Left cardiac atrium (tissue), 4 donors: ENCODE measurements at regions not wholly inside any gene's neighbourhood (a gene's known extent, or its start where the extent isn't known, plus 50 kb on each side); places are given as distances from the start of the nearest gene placed in this dataset.
"Not testable (repeated sequence)": the region's sequence is repeated elsewhere in the genome, so short reads cannot be mapped to it uniquely, and the experiment has no call there.

ENCODE experiments used
- ATAC-seq, 2 donors: fragments of 200-7000 bp; cut with Tn5 transposase; one replicate each; pipeline ENCODE4 v1.9.1; 2020; ENCODE audit warnings: mild to moderate bottlenecking in 2 of 2, moderate library complexity in 2 of 2
- DNase-seq: peaks from one replicate; pipeline ENCODE4 v3.0.0-alpha.2; 2020
- intact Hi-C, 2 donors: fragments of 100-400 bp; cut with DNase I; formaldehyde crosslinking; loops; one replicate each; pipeline versions ENCODE4 v1.14.1 to v1.15.1; 2022 to 2023
- donor health status: DM: no; HTN: yes; CAD: no.
- donor health status: DM: no; HTN: yes; CAD: no; lungs with severe emphysema.
- donor health status: DM: yes; HTN: yes; CAD: no.
- donor health status: Dilated cardiomyopathy.

- intact Hi-C loops: no loop called here
- ATAC-seq (peak in 1 of 2 donors; percentile 38), DNase-seq (no peak)
Measured at GRCh38 chr1:55868026-55868425, 652.9 kb upstream of the USP24 start.

GRCh38 chr1:55867304-55867843, 652.2 kb upstream of the USP24 start:
- DNase-seq (no peak), ATAC-seq (no peak)
- intact Hi-C loops: no loop called here

GRCh38 chr1:55865778-55866177, 650.6 kb upstream of the USP24 start:
- ATAC-seq, intact Hi-C loops, DNase-seq: not testable (repeated sequence)

GRCh38 chr1:55864251-55864650, 649.1 kb upstream of the USP24 start:
- ATAC-seq (no peak), DNase-seq (no peak)
- intact Hi-C loops: no loop called here

- intact Hi-C loops: no loop called here
- ATAC-seq (no peak), DNase-seq (no peak)
Measured at GRCh38 chr1:55861676-55862340, 646.6 kb upstream of the USP24 start.

- ATAC-seq (no peak), DNase-seq (no peak)
- intact Hi-C loops: no loop called here
Measured at GRCh38 chr1:55860798-55861519, 645.8 kb upstream of the USP24 start.

GRCh38 chr1:55860326-55860725, 645.2 kb upstream of the USP24 start:
- intact Hi-C loops: no loop called here
- DNase-seq (no peak), ATAC-seq (no peak)

- intact Hi-C loops: no loop called here
- DNase-seq: no peak
Measured at GRCh38 chr1:55854911-55855310, 639.7 kb upstream of the USP24 start.

GRCh38 chr1:55848906-55849305, 633.7 kb upstream of the USP24 start:
- ATAC-seq: no peak
- intact Hi-C loops: no loop called here

More at GRCh38 chr1:55854911-55855310, 639.7 kb upstream of the USP24 start:
- no peak for ATAC-seq

GRCh38 chr1:55846051-55846450, 630.9 kb upstream of the USP24 start:
- DNase-seq (no peak), ATAC-seq (no peak)
- intact Hi-C loops: no loop called here

More at GRCh38 chr1:55848906-55849305, 633.7 kb upstream of the USP24 start:
- no peak for DNase-seq

GRCh38 chr1:55844322-55844721, 629.2 kb upstream of the USP24 start:
- intact Hi-C loops: no loop called here
- ATAC-seq (no peak), DNase-seq (no peak)

GRCh38 chr1:55839626-55840025, 624.5 kb upstream of the USP24 start:
- DNase-seq (no peak), ATAC-seq (no peak)
- intact Hi-C loops: no loop called here

GRCh38 chr1:55839221-55839620, 624.1 kb upstream of the USP24 start:
- ATAC-seq (no peak), DNase-seq (no peak)
- intact Hi-C loops: no loop called here

GRCh38 chr1:55836086-55836485, 620.9 kb upstream of the USP24 start:
- no peak for DNase-seq
- no peak for ATAC-seq
- intact Hi-C loops: no loop called here

GRCh38 chr1:55833529-55834091, 618.4 kb upstream of the USP24 start:
- no peak for DNase-seq
- no peak for ATAC-seq
- intact Hi-C loops: no loop called here

GRCh38 chr1:55831759-55832158, 616.6 kb upstream of the USP24 start:
- no peak for ATAC-seq
- no peak for DNase-seq
- intact Hi-C loops: no loop called here

GRCh38 chr1:55828044-55828443, 612.9 kb upstream of the USP24 start:
- ATAC-seq (no peak), DNase-seq (no peak)
- intact Hi-C loops: no loop called here

GRCh38 chr1:55827350-55827749, 612.2 kb upstream of the USP24 start:
- ATAC-seq (peak in 1 of 2 donors; percentile 83), DNase-seq (peak; percentile 42)
- intact Hi-C loops: no loop called here

GRCh38 chr1:55826381-55827080, 611.4 kb upstream of the USP24 start:
- DNase-seq (no peak), ATAC-seq (no peak)
- intact Hi-C loops: no loop called here

GRCh38 chr1:55825461-55825860, 610.3 kb upstream of the USP24 start:
- ATAC-seq (no peak), DNase-seq (no peak)
- intact Hi-C loops: no loop called here
